ENCODE measurements at regions not wholly inside any gene's neighbourhood (a gene's known extent, or its start where the extent isn't known, plus 50 kb on each side); places are given as distances from the start of the nearest gene placed in this dataset.

GRCh38 chr4:18981234-18981615 is 959.7 kb upstream of the LCORL start:
- H3K27ac ChIP-seq (ENCODE audit: low read depth, low read length): peak overlapping the region; percentile 43
- no peaks in the 10 kb centered on the region for H3K36me3 ChIP-seq (ENCODE audit: low read length)
- H3F3A ChIP-seq (ENCODE audit: insufficient read depth): peaks cover 4% of the 10 kb centered on the region; the same call in 1 of the 2 replicates
- no peak overlapping the region for H3K9ac ChIP-seq (ENCODE audit: low read length)
- H3K9me3 ChIP-seq (ENCODE audit: insufficient read depth, low read length): no peaks in the 10 kb centered on the region
- TF ChIP-seq CTCF (IDR thresholded peaks at IDR 0.05; ENCODE audit: insufficient read depth, low read length, poor library complexity, severe bottlenecking) (no peak), EZH2phosphoT487 (conservative IDR thresholded peaks at IDR 0.05; ENCODE audit: low read length) (no peak)
- H3K4me2 ChIP-seq (ENCODE audit: low read depth, low read length, poor library complexity, severe bottlenecking): no peak overlapping the region
- no peak overlapping the region for H3K4me3 ChIP-seq (ENCODE audit: insufficient read depth, low read length, poor library complexity, severe bottlenecking)
- H3K27me3 ChIP-seq (ENCODE audit: low read length): no peaks in the 10 kb centered on the region
- H3K79me2 ChIP-seq (ENCODE audit: insufficient read depth, low read length): no peaks in the 10 kb centered on the region
- H3K9me2 ChIP-seq (replicated peaks; ENCODE audit: insufficient read depth, low read length): no peaks in the 10 kb centered on the region
- H2AFZ ChIP-seq (ENCODE audit: low read depth, low read length, severe bottlenecking): no peak overlapping the region
- no peaks in the 10 kb centered on the region for H4K20me1 ChIP-seq (ENCODE audit: low read depth, low read length)

- peaks cover 4% of the 10 kb centered on the region; the same call in 1 of the 2 replicates for H3F3A ChIP-seq (ENCODE audit: insufficient read depth)
- peak overlapping the region; percentile 43 for H3K27ac ChIP-seq (ENCODE audit: low read depth, low read length)
- no peaks in the 10 kb centered on the region for H3K36me3 ChIP-seq (ENCODE audit: low read length)
- H3K4me2 ChIP-seq (ENCODE audit: low read depth, low read length, poor library complexity, severe bottlenecking): peak overlapping the region; percentile 45
- H4K20me1 ChIP-seq (ENCODE audit: low read depth, low read length): no peaks in the 10 kb centered on the region
- no peak overlapping the region for H2AFZ ChIP-seq (ENCODE audit: low read depth, low read length, severe bottlenecking)
- H3K9me3 ChIP-seq (ENCODE audit: insufficient read depth, low read length): no peaks in the 10 kb centered on the region
- H3K79me2 ChIP-seq (ENCODE audit: insufficient read depth, low read length): no peaks in the 10 kb centered on the region
- H3K9me2 ChIP-seq (replicated peaks; ENCODE audit: insufficient read depth, low read length): no peaks in the 10 kb centered on the region
- no peaks in the 10 kb centered on the region for H3K27me3 ChIP-seq (ENCODE audit: low read length)
- no peak for TF ChIP-seq EZH2phosphoT487 (conservative IDR thresholded peaks at IDR 0.05; ENCODE audit: low read length)
- no peak overlapping the region for H3K9ac ChIP-seq (ENCODE audit: low read length)
- no peak overlapping the region for H3K4me3 ChIP-seq (ENCODE audit: insufficient read depth, low read length, poor library complexity, severe bottlenecking)
Observed at GRCh38 chr4:18980516-18981233, 959.1 kb upstream of the LCORL start.

GRCh38 chr4:18976884-18977283 is 955.3 kb upstream of the LCORL start:
- Histone ChIP-seq H3K9ac (ENCODE audit: low read length) (no peak overlapping the region), H3K27me3 (ENCODE audit: low read length) (no peaks in the 10 kb centered on the region), H2AFZ (ENCODE audit: low read depth, low read length, severe bottlenecking) (no peak overlapping the region), H3K27ac (ENCODE audit: low read depth, low read length) (no peak overlapping the region), H3K4me3 (ENCODE audit: insufficient read depth, low read length, poor library complexity, severe bottlenecking) (no peak overlapping the region), H3K9me3 (ENCODE audit: insufficient read depth, low read length) (no peaks in the 10 kb centered on the region), H3K79me2 (ENCODE audit: insufficient read depth, low read length) (no peaks in the 10 kb centered on the region), H3K4me2 (ENCODE audit: low read depth, low read length, poor library complexity, severe bottlenecking) (no peak overlapping the region), H3K36me3 (ENCODE audit: low read length) (no peaks in the 10 kb centered on the region), H4K20me1 (ENCODE audit: low read depth, low read length) (no peaks in the 10 kb centered on the region), H3K9me2 (replicated peaks; ENCODE audit: insufficient read depth, low read length) (no peaks in the 10 kb centered on the region), H3F3A (ENCODE audit: insufficient read depth) (peaks cover 4% of the 10 kb centered on the region; the same call in 1 of the 2 replicates)
- TF ChIP-seq CTCF (IDR thresholded peaks at IDR 0.05; ENCODE audit: insufficient read depth, low read length, poor library complexity, severe bottlenecking) (no peak), EZH2phosphoT487 (conservative IDR thresholded peaks at IDR 0.05; ENCODE audit: low read length) (no peak)

Measured in SU-DHL-6 (cell line).